Skeletal muscle tissue (tissue), 3 donors: ENCODE measurements at regions not wholly inside any gene's neighbourhood (a gene's known extent, or its start where the extent isn't known, plus 50 kb on each side); places are given as distances from the start of the nearest gene placed in this dataset.

Experiments used
- H3K27ac ChIP-seq: one replicate; pipeline ENCODE4 v1.7.0; 2013; ENCODE audit warnings: mild to moderate bottlenecking, low read depth, low read length, inconsistent platforms
- H3K27me3 ChIP-seq, 3 donors: one replicate each; pipeline ENCODE4 v1.7.0; 2013; ENCODE audit warnings: low read length in 3 of 3; ENCODE audit not compliant: control insufficient read depth in 3 of 3, insufficient read depth in 3 of 3
- H3K36me3 ChIP-seq, 3 donors: one replicate each; pipeline ENCODE4 v1.7.0; 2013; ENCODE audit warnings: low read length in 3 of 3; ENCODE audit not compliant: control insufficient read depth in 3 of 3, insufficient read depth in 3 of 3
- H3K4me1 ChIP-seq, 3 donors: one replicate each; pipeline ENCODE4 v1.7.0; 2013; ENCODE audit warnings: low read length in 3 of 3, mild to moderate bottlenecking in 3 of 3; ENCODE audit not compliant: control insufficient read depth in 3 of 3, insufficient read depth in 3 of 3
- H3K4me3 ChIP-seq, 3 donors: one replicate each; pipeline ENCODE4 v1.7.0; 2013; ENCODE audit warnings: low read length in 3 of 3
- H3K9ac ChIP-seq, 3 donors: one replicate each; pipeline ENCODE4 v1.7.0; 2013; ENCODE audit warnings: low read length in 3 of 3, mild to moderate bottlenecking in 3 of 3, moderate library complexity in 2 of 3, low read depth in 1 of 3
- H3K9me3 ChIP-seq, 3 donors: one replicate each; pipeline ENCODE4 v1.7.0; 2013; ENCODE audit warnings: low read length in 3 of 3; ENCODE audit not compliant: control insufficient read depth in 3 of 3
- donor health status: Osteomylitis.

DNA sequence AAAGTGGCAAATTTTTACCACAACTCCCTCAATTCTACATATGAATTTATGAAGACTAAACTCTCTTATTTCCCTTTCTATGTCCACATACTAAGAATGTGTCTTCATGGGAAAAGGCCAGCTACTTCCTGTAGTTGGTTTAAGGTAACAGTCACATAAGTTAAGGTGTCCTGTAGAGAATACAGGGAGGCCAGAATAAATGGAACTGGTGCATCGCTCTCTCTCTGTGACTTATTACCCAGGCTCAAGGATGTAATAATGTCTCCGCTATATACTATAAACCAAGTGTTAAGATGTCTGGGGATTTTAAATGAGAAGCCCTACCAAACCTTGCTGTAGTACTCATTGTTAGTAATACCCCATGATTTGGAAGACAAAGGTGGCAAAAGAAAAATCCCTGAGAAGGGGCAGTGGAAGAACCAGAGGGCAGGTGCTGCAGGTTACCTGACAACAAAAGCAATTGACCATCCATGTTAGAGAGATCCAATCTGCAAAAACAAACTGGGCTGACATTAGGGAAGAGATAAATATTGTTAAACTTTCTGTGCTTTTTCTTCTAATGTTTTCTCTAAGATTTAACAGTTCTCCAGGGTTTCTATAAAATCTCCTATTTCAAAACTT lies 372.8 kb downstream of the TMX3 start:
- no peaks in the 10 kb centered on the region for H3K9me3 ChIP-seq

DNA sequence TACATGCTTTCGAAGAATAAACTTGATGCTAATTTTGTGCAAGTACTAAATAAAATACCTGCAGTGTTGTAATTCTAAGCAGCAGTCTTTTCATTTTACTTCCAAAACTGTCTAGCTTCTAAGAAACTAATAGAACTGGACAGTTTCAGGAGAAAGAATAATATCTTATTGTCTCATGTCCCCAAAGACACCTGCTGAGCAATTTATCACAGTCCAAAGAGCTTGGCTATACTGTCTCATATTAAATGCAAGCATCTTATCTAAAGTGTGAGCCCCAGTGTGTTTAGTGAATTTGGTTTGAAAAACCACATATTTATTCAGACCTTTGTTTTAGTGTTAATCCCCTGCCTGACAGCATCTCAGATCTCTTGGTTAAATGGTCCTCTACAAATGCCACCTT lies 374.3 kb downstream of the TMX3 start:
- Histone ChIP-seq H3K9me3 (no peaks in the 10 kb centered on the region), H3K4me3 (no peak overlapping the region), H3K36me3 (no peaks in the 10 kb centered on the region), H3K27me3 (no peaks in the 10 kb centered on the region), H3K9ac (no peak overlapping the region), H3K4me1 (no peaks in the 10 kb centered on the region), H3K27ac (no peak overlapping the region)

More for the DNA sequence above, 372.8 kb downstream of the TMX3 start:
- Histone ChIP-seq H3K27me3 (no peaks in the 10 kb centered on the region), H3K27ac (no peak overlapping the region), H3K36me3 (no peaks in the 10 kb centered on the region), H3K9ac (no peak overlapping the region), H3K4me1 (no peaks in the 10 kb centered on the region), H3K4me3 (no peak overlapping the region)

DNA sequence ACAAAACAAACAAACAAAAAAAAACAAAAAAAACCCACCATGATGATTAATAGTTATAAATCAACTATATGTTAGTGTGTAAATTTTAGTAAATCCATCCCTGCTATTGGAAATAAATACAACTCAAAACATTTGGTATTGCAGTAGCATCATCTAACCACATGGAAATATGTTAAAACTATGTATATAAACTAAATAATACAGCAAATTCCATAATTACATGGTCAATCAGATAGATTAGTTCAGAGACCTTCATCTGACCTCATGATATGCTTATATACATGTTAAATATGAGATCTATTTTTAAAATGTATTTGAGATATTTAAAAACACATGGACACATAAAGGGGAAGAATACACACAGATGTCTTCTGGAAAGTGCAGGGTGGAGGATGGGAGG lies 384.2 kb downstream of the TMX3 start:
- no peak overlapping the region for H3K9ac ChIP-seq
- no peaks in the 10 kb centered on the region for H3K27me3 ChIP-seq
- H3K4me1 ChIP-seq, result no peaks in the 10 kb centered on the region
- no peak overlapping the region for H3K27ac ChIP-seq
- no peaks in the 10 kb centered on the region for H3K36me3 ChIP-seq
- H3K9me3 ChIP-seq, result no peaks in the 10 kb centered on the region
- H3K4me3 ChIP-seq, result no peak overlapping the region

DNA sequence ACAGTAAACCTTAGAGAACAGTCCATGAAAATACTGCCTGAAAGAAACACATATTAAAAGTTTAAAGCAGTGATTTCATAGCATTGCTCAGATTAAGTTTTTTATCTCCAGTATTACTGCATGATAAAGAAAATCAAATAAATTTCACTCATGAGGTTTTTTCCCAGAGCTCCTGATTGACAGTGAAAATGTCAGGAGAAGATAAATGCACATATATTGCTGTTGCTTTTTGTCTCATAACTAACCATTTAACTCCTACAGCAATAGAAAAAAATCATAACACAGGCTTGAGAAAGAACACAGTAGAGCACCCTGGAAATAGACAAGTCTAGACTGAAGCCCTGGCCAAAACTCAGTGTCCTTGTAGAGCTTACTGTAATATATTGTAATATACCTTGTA lies 391.0 kb downstream of the TMX3 start:
- Histone ChIP-seq H3K9ac (no peak overlapping the region), H3K9me3 (no peaks in the 10 kb centered on the region), H3K27ac (no peak overlapping the region), H3K27me3 (no peaks in the 10 kb centered on the region), H3K4me3 (no peak overlapping the region), H3K4me1 (no peaks in the 10 kb centered on the region), H3K36me3 (no peaks in the 10 kb centered on the region)

DNA sequence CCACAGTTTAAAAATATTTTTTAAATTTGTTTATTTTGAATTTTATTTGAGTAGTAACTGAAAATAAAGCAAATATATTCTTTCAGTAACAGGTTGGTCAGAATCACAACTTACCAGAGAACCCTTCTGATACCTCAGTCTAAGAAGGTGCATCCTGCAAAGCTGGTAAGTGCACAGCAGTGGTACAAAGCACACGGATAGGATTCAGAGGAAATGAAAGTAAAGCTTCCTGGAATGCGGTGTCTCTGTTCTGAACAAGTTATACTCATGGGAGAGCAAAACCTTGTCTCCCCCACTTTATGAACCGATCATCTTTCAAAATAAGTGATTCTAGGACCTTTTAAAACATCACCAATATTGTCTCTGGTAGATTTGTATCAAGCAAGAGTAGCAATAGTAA lies 398.3 kb downstream of the TMX3 start:
- H3K36me3 ChIP-seq, result no peaks in the 10 kb centered on the region
- no peaks in the 10 kb centered on the region for H3K9me3 ChIP-seq
- H3K4me1 ChIP-seq, result no peaks in the 10 kb centered on the region
- no peak overlapping the region for H3K27ac ChIP-seq
- no peaks in the 10 kb centered on the region for H3K27me3 ChIP-seq
- H3K4me3 ChIP-seq, result peak overlapping the region in 2 of 3 donors; percentile 13 to 61
- no peak overlapping the region for H3K9ac ChIP-seq

DNA sequence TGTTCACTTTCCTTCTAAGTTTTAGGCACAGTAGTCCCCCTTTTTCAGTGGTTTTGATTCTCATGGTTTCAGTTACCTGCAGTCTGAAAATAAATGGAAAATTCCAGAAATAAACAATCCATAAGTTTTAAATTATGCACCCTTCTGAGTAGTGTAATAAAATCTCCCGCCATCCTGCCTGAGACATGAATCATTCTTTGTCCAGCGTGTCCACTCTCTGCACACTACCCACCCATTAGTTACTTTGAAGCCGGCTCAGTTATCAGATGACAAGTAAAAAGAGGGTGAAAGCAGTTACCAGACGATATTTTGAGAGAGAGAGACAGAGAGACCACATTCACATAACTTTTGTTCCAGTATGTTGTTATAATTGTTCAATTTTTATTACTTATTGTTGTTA lies 400.5 kb downstream of the TMX3 start:
- Histone ChIP-seq H3K4me3 (no peak overlapping the region), H3K9me3 (peaks cover 0 to 2% (median 0%) of the 10 kb centered on the region in 3 donors), H3K9ac (no peak overlapping the region), H3K4me1 (no peaks in the 10 kb centered on the region), H3K27me3 (no peaks in the 10 kb centered on the region), H3K27ac (no peak overlapping the region), H3K36me3 (no peaks in the 10 kb centered on the region)

DNA sequence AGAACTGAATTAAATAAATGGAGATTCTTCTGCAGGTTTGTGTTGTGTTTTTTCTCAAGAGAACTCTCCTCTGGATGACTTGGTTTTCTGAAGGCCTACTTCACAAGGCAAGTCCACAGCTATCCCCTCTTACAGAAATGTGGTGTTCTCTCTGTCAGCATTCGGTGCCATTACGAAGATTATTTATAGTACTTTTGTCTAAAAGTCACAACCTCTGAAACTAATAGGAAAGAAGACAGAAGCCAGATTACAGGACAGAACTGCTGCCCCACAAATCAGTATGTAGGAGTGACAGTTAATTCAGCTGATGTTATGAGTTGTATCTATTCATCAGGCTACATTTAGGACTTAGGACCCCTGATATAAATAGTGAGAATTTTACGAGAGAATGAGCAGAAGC lies 413.5 kb downstream of the TMX3 start:
- Histone ChIP-seq H3K27ac (no peak overlapping the region), H3K4me3 (no peak overlapping the region), H3K27me3 (no peaks in the 10 kb centered on the region), H3K36me3 (no peaks in the 10 kb centered on the region), H3K4me1 (no peaks in the 10 kb centered on the region), H3K9me3 (no peaks in the 10 kb centered on the region), H3K9ac (no peak overlapping the region)

DNA sequence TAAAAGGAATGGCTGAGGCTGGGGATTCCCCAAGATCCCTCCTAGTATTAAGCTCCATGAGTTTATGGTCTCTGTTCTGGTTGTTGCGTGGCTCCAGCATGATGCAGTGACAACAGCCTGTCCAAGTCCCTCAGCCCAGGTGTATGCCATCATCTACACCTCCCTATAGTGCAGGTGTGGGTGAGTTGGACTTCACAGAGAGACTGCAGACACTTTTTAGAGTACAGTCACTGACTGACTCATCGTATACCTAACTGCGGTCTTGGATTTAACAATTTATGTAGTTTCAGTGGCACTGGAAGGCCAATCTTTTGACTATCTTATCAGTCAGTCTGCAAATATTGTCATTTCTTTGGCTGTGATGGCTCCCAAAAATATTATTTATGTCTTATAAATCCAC lies 415.0 kb downstream of the TMX3 start:
- H3K4me3 ChIP-seq, result no peak overlapping the region
- no peaks in the 10 kb centered on the region for H3K27me3 ChIP-seq
- H3K27ac ChIP-seq, result no peak overlapping the region
- H3K9ac ChIP-seq, result no peak overlapping the region
- H3K9me3 ChIP-seq, result no peaks in the 10 kb centered on the region
- H3K36me3 ChIP-seq, result no peaks in the 10 kb centered on the region
- no peaks in the 10 kb centered on the region for H3K4me1 ChIP-seq

DNA sequence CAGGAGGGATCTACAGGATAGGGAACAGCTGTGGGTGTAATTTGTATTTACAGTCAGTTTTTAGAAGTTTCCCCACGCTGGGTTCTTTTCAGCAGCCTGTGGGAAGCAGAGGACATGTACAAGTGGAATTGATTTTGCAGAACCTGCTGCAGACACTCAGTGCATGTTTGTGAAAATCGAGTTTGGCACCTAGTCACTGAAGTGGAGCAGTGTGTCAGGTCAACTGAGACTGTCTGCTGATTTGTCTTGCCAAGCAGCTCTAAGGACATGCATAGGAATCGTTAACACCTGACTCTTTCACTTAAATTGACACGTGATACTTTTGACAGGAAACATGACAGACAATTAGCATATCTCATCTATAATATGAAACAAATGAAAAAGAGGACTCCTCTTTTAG lies 416.6 kb downstream of the TMX3 start:
- no peak overlapping the region for H3K27ac ChIP-seq
- no peak overlapping the region for H3K9ac ChIP-seq
- H3K4me3 ChIP-seq, result no peak overlapping the region
- H3K36me3 ChIP-seq, result no peaks in the 10 kb centered on the region
- no peaks in the 10 kb centered on the region for H3K4me1 ChIP-seq
- H3K27me3 ChIP-seq, result no peaks in the 10 kb centered on the region
- H3K9me3 ChIP-seq, result peaks cover 0 to 1% (median 0%) of the 10 kb centered on the region in 3 donors

DNA sequence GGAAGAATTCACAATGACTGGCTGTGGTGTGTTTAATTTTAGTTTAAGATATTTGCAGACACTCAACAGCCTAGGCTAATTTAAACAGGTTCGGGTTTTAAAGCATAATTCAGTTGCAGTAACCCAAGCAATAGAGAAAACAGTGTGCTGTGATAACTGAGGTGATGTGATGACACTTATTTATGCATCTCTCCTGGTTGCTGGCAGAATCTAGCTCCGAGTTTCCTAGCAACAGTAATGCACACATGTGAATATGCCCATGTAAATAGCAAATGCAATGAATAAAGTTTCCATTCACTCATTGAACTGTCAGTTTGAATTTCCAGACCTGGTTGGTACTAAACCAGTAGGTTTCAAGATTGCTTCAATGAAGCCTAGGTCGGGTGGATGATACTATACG lies 426.5 kb downstream of the TMX3 start:
- no peaks in the 10 kb centered on the region for H3K27me3 ChIP-seq
- H3K4me3 ChIP-seq, result no peak overlapping the region
- no peak overlapping the region for H3K9ac ChIP-seq
- H3K4me1 ChIP-seq, result no peaks in the 10 kb centered on the region
- no peak overlapping the region for H3K27ac ChIP-seq
- H3K9me3 ChIP-seq, result peaks cover 0 to 2% (median 0%) of the 10 kb centered on the region in 3 donors
- no peaks in the 10 kb centered on the region for H3K36me3 ChIP-seq
